IMR-90 (cell line): ENCODE measurements at regions not wholly inside any gene's neighbourhood (a gene's known extent, or its start where the extent isn't known, plus 50 kb on each side); places are given as distances from the start of the nearest gene placed in this dataset.

Source experiments
- ATAC-seq: fragments of 200-7000 bp; cut with Tn5 transposase; 2 replicates; pipeline ENCODE4 v1.9.1; 2020; ENCODE audit warnings: low read depth, mild to moderate bottlenecking, moderate library complexity
- BruUV-seq: library from RNA; stranded (reverse); fragments of 400-500 nt; replicated peaks from 2 replicates; lab custom pipeline; 2021; lab: Mats Ljungman, UMichigan
- CTCF ChIA-PET: fragments of 300-600 bp; formaldehyde crosslinking; extraction: SDS; loops from one replicate; lab custom pipeline; 2021; ENCODE audit warnings: antibody characterized with exemption; lab: Yijun Ruan, JAX
- POLR2A ChIA-PET: fragments of 300-600 bp; sonication (Branson Sonifier 250); formaldehyde crosslinking; loops from one replicate; lab custom pipeline; 2022; ENCODE audit warnings: antibody characterized with exemption; ENCODE audit not compliant: unreplicated experiment; lab: Charles Lee
- DNase-seq: peaks from one replicate; pipeline ENCODE4 v3.0.0; 2013
- H2AFZ ChIP-seq: replicated peaks from 2 replicates; pipeline ENCODE3; 2013; ENCODE audit warnings: low read length, mild to moderate bottlenecking; ENCODE audit not compliant: poor library complexity
- H2AK5ac ChIP-seq: 2 replicates; pipeline ENCODE4 v1.6.1; 2013; ENCODE audit warnings: low read depth, low read length, inconsistent platforms
- H2AK9ac ChIP-seq: replicated peaks from 2 replicates; pipeline ENCODE3; 2013; ENCODE audit warnings: mild to moderate bottlenecking, low read depth, low read length, moderate library complexity; ENCODE audit not compliant: poor library complexity
- H2BK120ac ChIP-seq: 2 replicates; pipeline ENCODE4 v1.6.1; 2013; ENCODE audit warnings: low read depth, low read length, inconsistent platforms
- H2BK15ac ChIP-seq: 3 replicates; pipeline ENCODE4 v1.6.1; 2013; ENCODE audit warnings: low read depth, low read length, inconsistent platforms
- H2BK20ac ChIP-seq: 2 replicates; pipeline ENCODE4 v1.6.1; 2013; ENCODE audit warnings: low read depth, mild to moderate bottlenecking, inconsistent platforms, low read length, moderate library complexity
- H2BK5ac ChIP-seq: 2 replicates; pipeline ENCODE4 v1.6.1; 2013; ENCODE audit warnings: mild to moderate bottlenecking, low read depth, low read length, inconsistent platforms; ENCODE audit not compliant: poor library complexity, severe bottlenecking
- H3K14ac ChIP-seq: replicated peaks from 2 replicates; pipeline ENCODE4 v1.6.1; 2013; ENCODE audit warnings: low read depth, low read length, inconsistent platforms
- H3K18ac ChIP-seq: 2 replicates; pipeline ENCODE4 v1.6.1; 2013; ENCODE audit warnings: low read depth, low read length, control low read depth
- H3K23ac ChIP-seq: 2 replicates; pipeline ENCODE4 v1.6.1; 2013; ENCODE audit warnings: low read depth, low read length, inconsistent platforms
- H3K27ac ChIP-seq: 2 replicates; pipeline ENCODE4 v1.5.1; 2013; ENCODE audit warnings: mild to moderate bottlenecking, control low read depth, low read length; ENCODE audit not compliant: insufficient read depth
- H3K27me3 ChIP-seq: 2 replicates; pipeline ENCODE4 v1.6.1; 2013; ENCODE audit warnings: low read length; ENCODE audit not compliant: control insufficient read depth, insufficient read depth
- H3K36me3 ChIP-seq: 2 replicates; pipeline ENCODE4 v1.6.1; 2013; ENCODE audit warnings: low read length, mixed read lengths; ENCODE audit not compliant: control insufficient read depth, insufficient read depth
- H3K4ac ChIP-seq: 2 replicates; pipeline ENCODE4 v1.6.1; 2013; ENCODE audit warnings: low read depth, low read length, inconsistent platforms
- H3K4me1 ChIP-seq: 2 replicates; pipeline ENCODE4 v1.6.1; 2013; ENCODE audit warnings: low read length, mixed read lengths; ENCODE audit not compliant: control insufficient read depth, insufficient read depth
- H3K4me2 ChIP-seq: 2 replicates; pipeline ENCODE4 v1.6.1; 2013; ENCODE audit warnings: low read depth, mild to moderate bottlenecking, control low read depth, low read length, moderate library complexity
- H3K4me3 ChIP-seq: 2 replicates; pipeline ENCODE4 v1.5.1; 2013; ENCODE audit warnings: low read depth, mild to moderate bottlenecking, control low read depth, low read length, moderate library complexity; ENCODE audit not compliant: insufficient read depth
- H3K56ac ChIP-seq: 2 replicates; pipeline ENCODE4 v1.6.1; 2013; ENCODE audit warnings: low read length, inconsistent platforms; ENCODE audit not compliant: insufficient read depth; ENCODE audit errors: extremely low read depth
- H3K79me1 ChIP-seq, 2 experiments: 2 replicates each; pipeline ENCODE4 v1.6.1; 2013; ENCODE audit warnings: low read length in 2 of 2, inconsistent platforms in 1 of 2, low read depth in 1 of 2
- H3K9ac ChIP-seq: 2 replicates; pipeline ENCODE4 v1.6.1; 2013; ENCODE audit warnings: low read depth, low read length, control low read depth
- H3K9me1 ChIP-seq: 2 replicates; pipeline ENCODE4 v1.6.1; 2013; ENCODE audit warnings: low read length, inconsistent platforms; ENCODE audit not compliant: insufficient read depth
- H3K9me3 ChIP-seq: 2 replicates; pipeline ENCODE4 v1.6.1; 2013; ENCODE audit warnings: low read length; ENCODE audit not compliant: control insufficient read depth, insufficient read depth
- H4K20me1 ChIP-seq: 2 replicates; pipeline ENCODE4 v1.6.1; 2013; ENCODE audit warnings: low read length, inconsistent platforms; ENCODE audit not compliant: insufficient read depth
- H4K5ac ChIP-seq: 2 replicates; pipeline ENCODE4 v1.6.1; 2013; ENCODE audit warnings: mild to moderate bottlenecking, low read depth, low read length, control low read depth
- H4K8ac ChIP-seq, 2 experiments: 2 replicates each; pipeline ENCODE4 v1.6.1; 2013; ENCODE audit warnings: low read depth in 2 of 2, low read length in 2 of 2, control low read depth in 1 of 2, inconsistent platforms in 1 of 2
- H4K91ac ChIP-seq: 2 replicates; pipeline ENCODE4 v1.6.1; 2013; ENCODE audit warnings: low read depth, low read length, inconsistent platforms; ENCODE audit not compliant: insufficient read depth
- BHLHE40 ChIP-seq: fragments of 150-350 bp; IDR thresholded peaks from 2 replicates; pipeline ENCODE4 v1.6.1; 2016; ENCODE audit warnings: mild to moderate bottlenecking, low read depth, low read length
- CEBPB ChIP-seq: IDR thresholded peaks from 2 replicates; pipeline ENCODE4 v1.6.1; 2012; ENCODE audit warnings: low read depth, low read length, improper control_type of control experiment
- CHD1 ChIP-seq: IDR thresholded peaks from 2 replicates; pipeline ENCODE4 v1.6.1; 2012; ENCODE audit warnings: low read depth, low read length, improper control_type of control experiment
- CTCF ChIP-seq: conservative IDR thresholded peaks from 2 replicates; pipeline ENCODE4 v1.5.1; 2012; ENCODE audit warnings: mild to moderate bottlenecking, low read depth, low read length, improper control_type of control experiment
- ELK1 ChIP-seq: fragments of 150-350 bp; IDR thresholded peaks from 2 replicates; pipeline ENCODE4 v1.6.1; 2016; ENCODE audit warnings: low read depth, mild to moderate bottlenecking, low read length, moderate library complexity, borderline replicate concordance
- FOS ChIP-seq: fragments of 150-350 bp; IDR thresholded peaks from 2 replicates; pipeline ENCODE4 v1.6.1; 2016; ENCODE audit warnings: low read depth, low read length
- MAFK ChIP-seq: IDR thresholded peaks from 2 replicates; pipeline ENCODE4 v1.6.1; 2012; ENCODE audit warnings: low read depth, low read length, improper control_type of control experiment
- MAZ ChIP-seq: IDR thresholded peaks from 2 replicates; pipeline ENCODE4 v1.6.1; 2012; ENCODE audit warnings: low read depth, mild to moderate bottlenecking, low read length, improper control_type of control experiment, moderate library complexity, borderline replicate concordance
- MXI1 ChIP-seq: IDR thresholded peaks from 2 replicates; pipeline ENCODE4 v1.6.1; 2012; ENCODE audit warnings: low read depth, mild to moderate bottlenecking, low read length, moderate library complexity, borderline replicate concordance
- NFE2L2 ChIP-seq: fragments of 150-350 bp; IDR thresholded peaks from 2 replicates; pipeline ENCODE4 v1.6.1; 2016; ENCODE audit warnings: low read depth, mild to moderate bottlenecking, low read length
- POLR2A ChIP-seq: IDR thresholded peaks from 2 replicates; pipeline ENCODE4 v1.6.1; 2012; ENCODE audit warnings: mild to moderate bottlenecking, low read depth, low read length
- RAD21 ChIP-seq: IDR thresholded peaks from 2 replicates; pipeline ENCODE4 v1.6.1; 2012; ENCODE audit warnings: low read length, improper control_type of control experiment
- RCOR1 ChIP-seq: IDR thresholded peaks from 2 replicates; pipeline ENCODE4 v1.6.1; 2012; ENCODE audit warnings: mild to moderate bottlenecking, low read length, improper control_type of control experiment; ENCODE audit not compliant: insufficient replicate concordance
- RFX5 ChIP-seq: IDR thresholded peaks from 2 replicates; pipeline ENCODE4 v1.8.0; 2012; ENCODE audit warnings: low read depth, mild to moderate bottlenecking, low read length, moderate library complexity
- SMC3 ChIP-seq: fragments of 150-350 bp; IDR thresholded peaks from 2 replicates; pipeline ENCODE4 v1.6.1; 2016; ENCODE audit warnings: low read depth, mild to moderate bottlenecking, antibody characterized with exemption, low read length, moderate library complexity
- USF2 ChIP-seq: fragments of 150-350 bp; IDR thresholded peaks from 2 replicates; pipeline ENCODE4 v1.6.1; 2017; ENCODE audit warnings: mild to moderate bottlenecking, antibody characterized with exemption, low read length, low read depth
- WGBS, 2 experiments: methylation state at CpG; one replicate each; pipeline versions ENCODE4 v1.1.5 to v1.1.7; 2013; ENCODE audit warnings: missing lambda C conversion rate in 2 of 2; ENCODE audit not compliant: insufficient read length in 1 of 2; ENCODE audit errors: extremely low coverage in 2 of 2; 5-methylcytosine and 5-hydroxymethylcytosine counted together
- dilution Hi-C: fragments of 300-500 bp; cut with HindIII; formaldehyde crosslinking; loops from one replicate; pipeline ENCODE4 v1.14.3; 2018; ENCODE audit warnings: low sequenced_read_pairs; ENCODE audit not compliant: unreplicated experiment
- in situ Hi-C: fragments of 300-500 bp; cut with MboI; formaldehyde crosslinking; loops from 3 replicates; pipeline ENCODE4 v1.14.3; 2019; ENCODE audit warnings: low sequenced_read_pairs, inconsistent platforms, mixed read lengths
- intact Hi-C: fragments of 100-400 bp; cut with micrococcal nuclease; formaldehyde crosslinking; loops from 2 replicates; pipeline ENCODE4 v1.10.0; 2022

GRCh38 chr5:58370606-58371005 is 89.3 kb downstream of the PLK2 start:
- dilution Hi-C loops (no loop called here), intact Hi-C loops (no loop called here), in situ Hi-C loops (no loop called here)
- Histone ChIP-seq H4K20me1 (no peaks in the 10 kb centered on the region), H3K9ac (no peak overlapping the region), H2BK5ac (no peak overlapping the region), H2BK20ac (no peak overlapping the region), H3K27ac (no peak overlapping the region), H3K9me1 (no peaks in the 10 kb centered on the region), H2AFZ (no peak overlapping the region), H3K4me2 (no peak overlapping the region), H2AK9ac (no peak overlapping the region), H2AK5ac (no peak overlapping the region), H3K36me3 (no peaks in the 10 kb centered on the region), H2BK15ac (no peak overlapping the region), H3K9me3 (no peaks in the 10 kb centered on the region), H4K91ac (no peak overlapping the region), H3K79me1 (no peaks in the 10 kb centered on the region), H3K56ac (no peak overlapping the region), H4K8ac (no peak overlapping the region), H3K27me3 (no peaks in the 10 kb centered on the region), H4K5ac (no peak overlapping the region), H3K18ac (no peak overlapping the region), H3K4me1 (no peaks in the 10 kb centered on the region), H3K23ac (no peak overlapping the region), H3K4me3 (no peak overlapping the region), H3K4ac (no peak overlapping the region), H3K14ac (no peak overlapping the region), H2BK120ac (no peak overlapping the region)
- ATAC-seq (no peak), DNase-seq (no peak)
- POLR2A ChIA-PET = no interaction called here
- 90% methylated on average over 2 of the region's 5 CpGs; no CpG with 5 or more reads in 1 of the 2 experiments for WGBS, 2 experiments
- CTCF ChIA-PET = interaction anchor here (0.7 kb wide), 1 partner anchor 12 kb away, joined by 3 read pairs; no protein-coding TSS in a partner anchor
- BruUV-seq = no TSS peak
- no peak for TF ChIP-seq CTCF
- TF ChIP-seq SMC3 = no peak
- no peak for TF ChIP-seq CHD1
- TF ChIP-seq BHLHE40 = no peak
- TF ChIP-seq POLR2A = no peak
- no peak for TF ChIP-seq RFX5
- TF ChIP-seq FOS = no peak
- no peak for TF ChIP-seq RAD21
- TF ChIP-seq RCOR1 = no peak
- TF ChIP-seq MXI1 = no peak
- no peak for TF ChIP-seq MAZ
- no peak for TF ChIP-seq USF2
- TF ChIP-seq CEBPB = no peak
- TF ChIP-seq ELK1 = no peak
- no peak for TF ChIP-seq NFE2L2
- TF ChIP-seq MAFK = no peak
